ENCODE measurements at regions not wholly inside any gene's neighbourhood (a gene's known extent, or its start where the extent isn't known, plus 50 kb on each side); places are given as distances from the start of the nearest gene placed in this dataset.

- DNase-seq: no peak
- Histone ChIP-seq H3K4me1 (no peaks in the 10 kb centered on the region), H3K9me3 (no peaks in the 10 kb centered on the region), H3K27ac (no peak overlapping the region), H3K36me3 (no peaks in the 10 kb centered on the region), H3K4me3 (no peak overlapping the region), H3K27me3 (no peaks in the 10 kb centered on the region)
- intact Hi-C loops (cut with DNase I; ENCODE audit: low total_unique reads): no loop called here
- TF ChIP-seq CTCF (IDR thresholded peaks at IDR 0.05) (no peak), POLR2A (IDR thresholded peaks at IDR 0.05) (no peak)
Observed at GRCh38 chr16:63497408-63497807, 1461.2 kb upstream of the CDH8 start.

GRCh38 chr16:63496282-63496681 lies 1460.0 kb upstream of the CDH8 start:
- Histone ChIP-seq H3K4me1 (no peaks in the 10 kb centered on the region), H3K27ac (no peak overlapping the region), H3K36me3 (no peaks in the 10 kb centered on the region), H3K27me3 (no peaks in the 10 kb centered on the region), H3K4me3 (no peak overlapping the region), H3K9me3 (no peaks in the 10 kb centered on the region)
- no peak for DNase-seq
- no peak for TF ChIP-seq CTCF (IDR thresholded peaks at IDR 0.05)
- no peak for TF ChIP-seq POLR2A (IDR thresholded peaks at IDR 0.05)
- intact Hi-C loops (cut with DNase I; ENCODE audit: low total_unique reads): no loop called here

DNA sequence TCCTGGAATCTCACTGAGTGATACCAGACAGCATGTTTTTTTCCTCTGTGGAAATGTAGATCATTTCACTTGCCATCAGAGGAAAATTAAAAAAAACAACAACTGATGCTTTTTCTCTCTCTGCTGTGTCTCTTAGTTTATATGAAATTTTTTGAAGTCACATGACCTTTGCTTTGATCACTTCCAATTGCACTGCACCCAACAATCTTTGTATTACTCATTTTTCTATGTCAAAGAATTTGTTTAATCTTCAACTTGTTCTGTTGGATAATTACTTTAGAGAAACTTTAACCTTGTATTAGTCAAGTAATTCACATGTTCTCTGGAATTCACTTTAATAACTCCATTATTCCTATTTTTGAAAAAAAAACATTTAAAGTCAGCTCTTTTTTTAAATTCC lies 1452.7 kb upstream of the CDH8 start:
- no peaks in the 10 kb centered on the region for H3K9me3 ChIP-seq
- no peaks in the 10 kb centered on the region for H3K36me3 ChIP-seq
- H3K4me1 ChIP-seq: no peaks in the 10 kb centered on the region
- no peak for DNase-seq
- no peak overlapping the region for H3K4me3 ChIP-seq
- TF ChIP-seq CTCF (IDR thresholded peaks at IDR 0.05) (no peak), POLR2A (IDR thresholded peaks at IDR 0.05) (no peak)
- H3K27me3 ChIP-seq: no peaks in the 10 kb centered on the region
- no peak overlapping the region for H3K27ac ChIP-seq
- intact Hi-C loops (cut with DNase I; ENCODE audit: low total_unique reads): no loop called here

GRCh38 chr16:63481060-63481459 lies 1444.8 kb upstream of the CDH8 start:
- Histone ChIP-seq H3K27ac (no peak overlapping the region), H3K9me3 (no peaks in the 10 kb centered on the region), H3K36me3 (no peaks in the 10 kb centered on the region), H3K4me1 (no peaks in the 10 kb centered on the region), H3K4me3 (no peak overlapping the region), H3K27me3 (no peaks in the 10 kb centered on the region)
- no peak for DNase-seq
- TF ChIP-seq CTCF (IDR thresholded peaks at IDR 0.05) (no peak), POLR2A (IDR thresholded peaks at IDR 0.05) (no peak)
- intact Hi-C loops (cut with DNase I; ENCODE audit: low total_unique reads): no loop called here

DNA sequence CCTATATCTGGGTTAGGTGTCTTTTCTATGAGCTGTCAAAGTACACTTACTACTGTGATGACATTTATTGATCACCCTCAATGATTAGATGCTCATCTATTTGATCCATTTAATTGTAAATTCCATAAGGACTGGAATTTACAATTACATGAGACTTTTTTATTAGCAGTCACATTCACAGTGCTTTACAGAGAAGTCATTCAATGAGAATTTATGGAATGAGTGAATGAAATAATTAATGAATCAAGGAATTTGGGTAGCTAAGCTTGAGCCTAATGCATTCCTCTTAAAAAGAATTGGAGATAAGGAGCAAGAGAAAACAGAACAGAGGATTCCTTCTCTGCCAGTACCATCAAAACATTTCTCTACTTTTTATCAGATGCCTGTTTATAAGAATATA lies 1437.5 kb upstream of the CDH8 start:
- Histone ChIP-seq H3K27ac (no peak overlapping the region), H3K4me1 (no peaks in the 10 kb centered on the region), H3K4me3 (no peak overlapping the region), H3K36me3 (no peaks in the 10 kb centered on the region), H3K27me3 (no peaks in the 10 kb centered on the region), H3K9me3 (no peaks in the 10 kb centered on the region)
- no peak for TF ChIP-seq POLR2A (IDR thresholded peaks at IDR 0.05)
- no peak for TF ChIP-seq CTCF (IDR thresholded peaks at IDR 0.05)
- no peak for DNase-seq
- intact Hi-C loops (cut with DNase I; ENCODE audit: low total_unique reads): no loop called here

Data from uterus (tissue), 3 donors.